MCF 10A (cell line): ENCODE measurements at regions not wholly inside any gene's neighbourhood (a gene's known extent, or its start where the extent isn't known, plus 50 kb on each side); places are given as distances from the start of the nearest gene placed in this dataset.

Experiments used
- BruUV-seq: library from RNA; stranded (reverse); fragments of 400-500 nt; replicated peaks from 2 replicates; lab custom pipeline; 2021; lab: Mats Ljungman, UMichigan
- CTCF ChIA-PET: fragments of 300-600 bp; sonication (Branson Sonifier 250); formaldehyde crosslinking; extraction: SDS; loops from one replicate; lab custom pipeline; 2021; ENCODE audit warnings: antibody characterized with exemption, inconsistent platforms; lab: Yijun Ruan, JAX
- POLR2A ChIA-PET: fragments of 300-600, 350-650 bp; sonication (Branson Sonifier 250); formaldehyde crosslinking; extraction: SDS; loops from one replicate; lab custom pipeline; 2020; ENCODE audit warnings: antibody characterized with exemption, inconsistent platforms; lab: Yijun Ruan, JAX
- DNase-seq: peaks from one replicate; pipeline ENCODE4 v3.0.0-alpha.2; 2018; ENCODE audit not compliant: unreplicated experiment
- H3K27ac Mint-ChIP-seq: one replicate; pipeline ENCODE4 v1.8.0; 2022; ENCODE audit warnings: mild to moderate bottlenecking, low read depth, mixed read lengths; ENCODE audit not compliant: unreplicated experiment
- H3K27me3 Mint-ChIP-seq: one replicate; pipeline ENCODE4 v1.8.0; 2022; ENCODE audit warnings: mixed read lengths; ENCODE audit not compliant: insufficient read depth, unreplicated experiment
- H3K36me3 Mint-ChIP-seq: one replicate; pipeline ENCODE4 v1.8.0; 2022; ENCODE audit warnings: mild to moderate bottlenecking, moderate library complexity, mixed read lengths; ENCODE audit not compliant: insufficient read depth, unreplicated experiment
- H3K4me1 Mint-ChIP-seq: one replicate; pipeline ENCODE4 v1.8.0; 2022; ENCODE audit warnings: mixed read lengths; ENCODE audit not compliant: insufficient read depth, unreplicated experiment
- H3K4me3 Mint-ChIP-seq: one replicate; pipeline ENCODE4 v1.8.0; 2022; ENCODE audit warnings: mild to moderate bottlenecking, moderate library complexity, mixed read lengths; ENCODE audit not compliant: unreplicated experiment
- H3K9me3 Mint-ChIP-seq: one replicate; pipeline ENCODE4 v1.8.0; 2022; ENCODE audit warnings: mixed read lengths; ENCODE audit not compliant: unreplicated experiment
- intact Hi-C: fragments of 100-400 bp; cut with micrococcal nuclease; formaldehyde crosslinking; loops from 2 replicates; pipeline ENCODE4 v1.14.1; 2022
- TF ChIP-seq, protein P1 (sequence below): fragments of 200-600 bp; IDR thresholded peaks from one replicate; pipeline ENCODE4 v1.8.0; 2022; ENCODE audit warnings: antibody characterized with exemption, mild to moderate bottlenecking; ENCODE audit not compliant: unreplicated experiment

DNA sequence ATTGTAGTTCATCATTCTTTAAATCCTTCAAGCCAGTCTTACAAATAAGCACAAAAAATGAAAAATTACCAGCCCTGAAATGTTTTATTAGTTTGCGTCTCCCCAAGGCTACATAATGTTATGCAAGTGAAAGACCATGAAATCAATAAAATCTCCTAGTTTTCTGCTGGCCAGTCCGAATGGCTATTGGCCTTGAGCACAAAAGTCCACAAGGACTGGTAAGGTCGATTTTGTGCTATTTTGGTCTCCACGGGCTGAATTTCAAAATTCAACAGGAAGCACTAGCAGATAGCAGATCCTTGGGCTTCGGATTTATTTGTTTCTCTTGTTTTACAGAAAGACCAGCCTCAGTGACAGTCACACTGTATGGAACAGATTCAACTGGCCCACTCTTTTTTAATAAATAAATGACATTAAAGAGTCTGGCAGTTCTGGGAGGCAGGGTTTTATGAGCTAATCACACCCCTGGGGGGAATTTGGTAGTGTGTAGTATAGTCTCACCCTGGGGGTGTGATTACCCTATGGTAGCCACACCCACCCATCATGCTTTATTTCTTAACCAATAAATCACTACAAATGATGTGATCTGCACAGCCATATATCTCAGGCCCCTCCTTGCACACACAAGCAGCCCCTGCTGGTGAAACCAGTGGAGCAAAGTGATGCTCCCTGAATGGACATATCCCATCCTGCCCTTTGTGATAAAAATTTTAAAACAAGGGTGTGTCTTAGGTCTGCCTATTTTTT, 51.1 kb upstream of the TMEM33 start:
- no peak overlapping the region for H3K4me3 Mint-ChIP-seq
- BruUV-seq: no TSS peak
- H3K4me1 Mint-ChIP-seq: peaks cover 15% of the 10 kb centered on the region

GRCh38 chr4:41882625-41883347, 52.4 kb upstream of the TMEM33 start:
- Mint-ChIP-seq H3K36me3 (peaks cover 6% of the 10 kb centered on the region), H3K27me3 (no peaks in the 10 kb centered on the region), H3K4me1 (peaks cover 15% of the 10 kb centered on the region), H3K4me3 (peak overlapping the region; percentile 65), H3K27ac (peak overlapping the region; percentile 65), H3K9me3 (no peaks in the 10 kb centered on the region)
- BruUV-seq: no TSS peak
- ChIA-PET POLR2A (no interaction called here), CTCF (interaction anchor here (1.3 to 8.7 kb wide), 3 partner anchors 55 to 190 kb away, joined by 4 to 193 read pairs (median 80); no protein-coding TSS in a partner anchor)
- TF ChIP-seq, protein P1, sequence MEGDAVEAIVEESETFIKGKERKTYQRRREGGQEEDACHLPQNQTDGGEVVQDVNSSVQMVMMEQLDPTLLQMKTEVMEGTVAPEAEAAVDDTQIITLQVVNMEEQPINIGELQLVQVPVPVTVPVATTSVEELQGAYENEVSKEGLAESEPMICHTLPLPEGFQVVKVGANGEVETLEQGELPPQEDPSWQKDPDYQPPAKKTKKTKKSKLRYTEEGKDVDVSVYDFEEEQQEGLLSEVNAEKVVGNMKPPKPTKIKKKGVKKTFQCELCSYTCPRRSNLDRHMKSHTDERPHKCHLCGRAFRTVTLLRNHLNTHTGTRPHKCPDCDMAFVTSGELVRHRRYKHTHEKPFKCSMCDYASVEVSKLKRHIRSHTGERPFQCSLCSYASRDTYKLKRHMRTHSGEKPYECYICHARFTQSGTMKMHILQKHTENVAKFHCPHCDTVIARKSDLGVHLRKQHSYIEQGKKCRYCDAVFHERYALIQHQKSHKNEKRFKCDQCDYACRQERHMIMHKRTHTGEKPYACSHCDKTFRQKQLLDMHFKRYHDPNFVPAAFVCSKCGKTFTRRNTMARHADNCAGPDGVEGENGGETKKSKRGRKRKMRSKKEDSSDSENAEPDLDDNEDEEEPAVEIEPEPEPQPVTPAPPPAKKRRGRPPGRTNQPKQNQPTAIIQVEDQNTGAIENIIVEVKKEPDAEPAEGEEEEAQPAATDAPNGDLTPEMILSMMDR: peak; percentile 88
- intact Hi-C loops: loop anchor here (1.0 to 10.0 kb wide), 3 partner anchors 189 to 632 kb away; no protein-coding TSS in a partner anchor
- DNase-seq: peak; percentile 57

More for the DNA sequence above, 51.1 kb upstream of the TMEM33 start:
- TF ChIP-seq, protein P1: peak; percentile 6
- intact Hi-C loops: loop anchor here (2.0 to 10.0 kb wide), 2 partner anchors 603 to 631 kb away; no protein-coding TSS in a partner anchor
- CTCF ChIA-PET: interaction anchor here (0.5 to 8.7 kb wide), 10 partner anchors 14 to 1549 kb away, joined by 3 to 193 read pairs (median 3); partner anchors contain the start of gene PHOX2B
- DNase-seq: peak; percentile 28
- H3K27ac Mint-ChIP-seq: peak overlapping the region; percentile 65
- POLR2A ChIA-PET: interaction anchor here (0.7 to 7.6 kb wide), 6 partner anchors 9 to 679 kb away, joined by 3 to 74 read pairs (median 3); no protein-coding TSS in a partner anchor
- H3K9me3 Mint-ChIP-seq: no peaks in the 10 kb centered on the region
- peaks cover 6% of the 10 kb centered on the region for H3K36me3 Mint-ChIP-seq
- H3K27me3 Mint-ChIP-seq: no peaks in the 10 kb centered on the region

GRCh38 chr4:41881981-41882624, 53.1 kb upstream of the TMEM33 start:
- Mint-ChIP-seq H3K36me3 (peaks cover 6% of the 10 kb centered on the region), H3K4me1 (peaks cover 15% of the 10 kb centered on the region), H3K27ac (no peak overlapping the region), H3K9me3 (no peaks in the 10 kb centered on the region), H3K4me3 (peak overlapping the region; percentile 65), H3K27me3 (no peaks in the 10 kb centered on the region)
- DNase-seq: peak; percentile 27
- intact Hi-C loops: loop anchor here (1.0 to 10.0 kb wide), 3 partner anchors 189 to 633 kb away; no protein-coding TSS in a partner anchor
- POLR2A ChIA-PET: no interaction called here
- CTCF ChIA-PET: interaction anchor here (8.7 kb wide), 1 partner anchor 189 kb away, joined by 193 read pairs; no protein-coding TSS in a partner anchor
- TF ChIP-seq, protein P1: no peak
- no TSS peak for BruUV-seq
